ENCODE measurements at regions not wholly inside any gene's neighbourhood (a gene's known extent, or its start where the extent isn't known, plus 50 kb on each side); places are given as distances from the start of the nearest gene placed in this dataset.

DNA sequence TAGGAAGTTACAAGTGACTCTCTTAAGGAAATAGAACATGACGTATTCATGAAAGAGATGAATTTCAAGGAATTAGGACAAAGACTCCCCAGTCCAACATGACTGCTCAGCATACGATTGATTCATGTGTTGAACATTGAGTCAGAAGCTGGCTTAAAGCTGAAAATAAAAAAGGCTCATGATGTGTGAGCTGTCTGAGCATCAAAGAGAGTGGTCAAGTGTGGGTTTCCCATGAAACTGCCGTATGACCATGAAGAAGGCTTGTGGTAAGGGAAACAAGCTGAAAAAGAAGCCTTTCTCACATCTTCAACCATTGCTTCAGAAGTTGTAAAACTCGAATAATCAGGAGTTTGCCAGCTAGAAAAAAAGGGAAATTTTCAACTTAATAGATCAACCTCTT lies 201.9 kb upstream of the APCDD1 start:
- Histone ChIP-seq H2BK5ac (ENCODE audit: low read depth, low read length, poor library complexity, severe bottlenecking) (no peak overlapping the region), H3K9me3 (ENCODE audit: control insufficient read depth, insufficient read depth, low read length) (no peaks in the 10 kb centered on the region)

More for the DNA sequence above, 201.9 kb upstream of the APCDD1 start:
- dilution Hi-C loops (cut with HindIII; ENCODE audit: low sequenced_read_pairs, unreplicated experiment) (no loop called here), in situ Hi-C loops (cut with MboI; ENCODE audit: low sequenced_read_pairs) (no loop called here), intact Hi-C loops (cut with micrococcal nuclease) (no loop called here)
- H3K27me3 ChIP-seq (ENCODE audit: control insufficient read depth, insufficient read depth, low read length): peaks cover 9% of the 10 kb centered on the region
- no CpG with 5 or more reads among the region's 4 CpGs for WGBS, 2 experiments (ENCODE audit: extremely low coverage in 2 of 2, insufficient read length in 1 of 2)
- no peak overlapping the region for H3K14ac ChIP-seq (replicated peaks; ENCODE audit: low read depth, low read length)
- no peak overlapping the region for H2AK5ac ChIP-seq (ENCODE audit: low read depth, low read length)
- H2BK20ac ChIP-seq (ENCODE audit: low read depth, low read length): no peak overlapping the region
- no peaks in the 10 kb centered on the region for H4K20me1 ChIP-seq (ENCODE audit: insufficient read depth, low read length)
- H3K79me1 ChIP-seq (ENCODE audit: low read depth in 1 of 2, low read length in 2 of 2): no peaks in the 10 kb centered on the region
- ChIA-PET POLR2A (ENCODE audit: unreplicated experiment) (no interaction called here), CTCF (interaction anchor here (1.2 kb wide), 1 partner anchor 10 kb away, joined by 3 read pairs; no protein-coding TSS in a partner anchor)
- H2BK15ac ChIP-seq (ENCODE audit: low read depth, low read length): no peak overlapping the region
- no peak overlapping the region for H3K9ac ChIP-seq (ENCODE audit: low read depth, low read length)
- no peak overlapping the region for H2AK9ac ChIP-seq (replicated peaks; ENCODE audit: low read depth, low read length, poor library complexity)
- H4K91ac ChIP-seq (ENCODE audit: insufficient read depth, low read depth, low read length): no peak overlapping the region
- H2BK120ac ChIP-seq (ENCODE audit: low read depth, low read length): no peak overlapping the region
- H3K4ac ChIP-seq (ENCODE audit: low read depth, low read length): no peak overlapping the region
- no peak overlapping the region for H3K4me2 ChIP-seq (ENCODE audit: low read depth, low read length)
- H3K18ac ChIP-seq (ENCODE audit: low read depth, low read length): no peak overlapping the region
- H3K4me3 ChIP-seq (ENCODE audit: insufficient read depth, low read depth, low read length): no peak overlapping the region
- H4K8ac ChIP-seq (ENCODE audit: low read depth in 2 of 2, low read length in 2 of 2): no peak overlapping the region
- H2AFZ ChIP-seq (replicated peaks; ENCODE audit: low read length, poor library complexity): no peak overlapping the region
- H3K9me1 ChIP-seq (ENCODE audit: insufficient read depth, low read length): no peaks in the 10 kb centered on the region
- ATAC-seq (ENCODE audit: low read depth): no peak
- H4K5ac ChIP-seq (ENCODE audit: low read depth, low read length): no peak overlapping the region
- TF ChIP-seq, protein P1, sequence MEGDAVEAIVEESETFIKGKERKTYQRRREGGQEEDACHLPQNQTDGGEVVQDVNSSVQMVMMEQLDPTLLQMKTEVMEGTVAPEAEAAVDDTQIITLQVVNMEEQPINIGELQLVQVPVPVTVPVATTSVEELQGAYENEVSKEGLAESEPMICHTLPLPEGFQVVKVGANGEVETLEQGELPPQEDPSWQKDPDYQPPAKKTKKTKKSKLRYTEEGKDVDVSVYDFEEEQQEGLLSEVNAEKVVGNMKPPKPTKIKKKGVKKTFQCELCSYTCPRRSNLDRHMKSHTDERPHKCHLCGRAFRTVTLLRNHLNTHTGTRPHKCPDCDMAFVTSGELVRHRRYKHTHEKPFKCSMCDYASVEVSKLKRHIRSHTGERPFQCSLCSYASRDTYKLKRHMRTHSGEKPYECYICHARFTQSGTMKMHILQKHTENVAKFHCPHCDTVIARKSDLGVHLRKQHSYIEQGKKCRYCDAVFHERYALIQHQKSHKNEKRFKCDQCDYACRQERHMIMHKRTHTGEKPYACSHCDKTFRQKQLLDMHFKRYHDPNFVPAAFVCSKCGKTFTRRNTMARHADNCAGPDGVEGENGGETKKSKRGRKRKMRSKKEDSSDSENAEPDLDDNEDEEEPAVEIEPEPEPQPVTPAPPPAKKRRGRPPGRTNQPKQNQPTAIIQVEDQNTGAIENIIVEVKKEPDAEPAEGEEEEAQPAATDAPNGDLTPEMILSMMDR (conservative IDR thresholded peaks at IDR 0.05; ENCODE audit: low read depth, low read length): no peak
- TF ChIP-seq MAZ (IDR thresholded peaks at IDR 0.05; ENCODE audit: borderline replicate concordance, low read depth, low read length): no peak
- TF ChIP-seq RFX5 (IDR thresholded peaks at IDR 0.05; ENCODE audit: low read depth, low read length): no peak
- no peak for TF ChIP-seq FOS (IDR thresholded peaks at IDR 0.05; ENCODE audit: low read depth, low read length)
- TF ChIP-seq MAFK (IDR thresholded peaks at IDR 0.05; ENCODE audit: low read depth, low read length): no peak
- TF ChIP-seq POLR2A (IDR thresholded peaks at IDR 0.05; ENCODE audit: low read depth, low read length): no peak
- TF ChIP-seq, protein P2, sequence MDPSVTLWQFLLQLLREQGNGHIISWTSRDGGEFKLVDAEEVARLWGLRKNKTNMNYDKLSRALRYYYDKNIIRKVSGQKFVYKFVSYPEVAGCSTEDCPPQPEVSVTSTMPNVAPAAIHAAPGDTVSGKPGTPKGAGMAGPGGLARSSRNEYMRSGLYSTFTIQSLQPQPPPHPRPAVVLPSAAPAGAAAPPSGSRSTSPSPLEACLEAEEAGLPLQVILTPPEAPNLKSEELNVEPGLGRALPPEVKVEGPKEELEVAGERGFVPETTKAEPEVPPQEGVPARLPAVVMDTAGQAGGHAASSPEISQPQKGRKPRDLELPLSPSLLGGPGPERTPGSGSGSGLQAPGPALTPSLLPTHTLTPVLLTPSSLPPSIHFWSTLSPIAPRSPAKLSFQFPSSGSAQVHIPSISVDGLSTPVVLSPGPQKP (IDR thresholded peaks at IDR 0.05; ENCODE audit: borderline replicate concordance, low read depth, low read length): no peak
- TF ChIP-seq, protein P3, sequence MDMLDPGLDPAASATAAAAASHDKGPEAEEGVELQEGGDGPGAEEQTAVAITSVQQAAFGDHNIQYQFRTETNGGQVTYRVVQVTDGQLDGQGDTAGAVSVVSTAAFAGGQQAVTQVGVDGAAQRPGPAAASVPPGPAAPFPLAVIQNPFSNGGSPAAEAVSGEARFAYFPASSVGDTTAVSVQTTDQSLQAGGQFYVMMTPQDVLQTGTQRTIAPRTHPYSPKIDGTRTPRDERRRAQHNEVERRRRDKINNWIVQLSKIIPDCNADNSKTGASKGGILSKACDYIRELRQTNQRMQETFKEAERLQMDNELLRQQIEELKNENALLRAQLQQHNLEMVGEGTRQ (IDR thresholded peaks at IDR 0.05; ENCODE audit: low read depth, low read length): no peak
- no peak for TF ChIP-seq RCOR1 (IDR thresholded peaks at IDR 0.05; ENCODE audit: insufficient replicate concordance, low read length)
- TF ChIP-seq CEBPB (IDR thresholded peaks at IDR 0.05; ENCODE audit: low read depth, low read length): no peak
- H3K56ac ChIP-seq (ENCODE audit: extremely low read depth, insufficient read depth, low read length): no peak overlapping the region
- no peak overlapping the region for H3K23ac ChIP-seq (ENCODE audit: low read depth, low read length)
- DNase-seq: no peak
- no peaks in the 10 kb centered on the region for H3K4me1 ChIP-seq (ENCODE audit: control insufficient read depth, insufficient read depth, low read length)
- no peak overlapping the region for H3K27ac ChIP-seq (ENCODE audit: insufficient read depth, low read length)
- H3K36me3 ChIP-seq (ENCODE audit: control insufficient read depth, insufficient read depth, low read length): no peaks in the 10 kb centered on the region
- BruUV-seq (replicated peaks): no TSS peak

Measured in IMR-90 (cell line).